CD4-positive, alpha-beta T cell treated with Interleukin-1 beta for 1 hour (primary cell): ENCODE measurements at regions not wholly inside any gene's neighbourhood (a gene's known extent, or its start where the extent isn't known, plus 50 kb on each side); places are given as distances from the start of the nearest gene placed in this dataset.
"Not testable (repeated sequence)": the region's sequence is repeated elsewhere in the genome, so short reads cannot be mapped to it uniquely, and the experiment has no call there.

Source experiments
- DNase-seq, 2 donors: peaks; one replicate each; pipeline ENCODE4 v3.0.0-alpha.2; 2020 to 2022

DNA sequence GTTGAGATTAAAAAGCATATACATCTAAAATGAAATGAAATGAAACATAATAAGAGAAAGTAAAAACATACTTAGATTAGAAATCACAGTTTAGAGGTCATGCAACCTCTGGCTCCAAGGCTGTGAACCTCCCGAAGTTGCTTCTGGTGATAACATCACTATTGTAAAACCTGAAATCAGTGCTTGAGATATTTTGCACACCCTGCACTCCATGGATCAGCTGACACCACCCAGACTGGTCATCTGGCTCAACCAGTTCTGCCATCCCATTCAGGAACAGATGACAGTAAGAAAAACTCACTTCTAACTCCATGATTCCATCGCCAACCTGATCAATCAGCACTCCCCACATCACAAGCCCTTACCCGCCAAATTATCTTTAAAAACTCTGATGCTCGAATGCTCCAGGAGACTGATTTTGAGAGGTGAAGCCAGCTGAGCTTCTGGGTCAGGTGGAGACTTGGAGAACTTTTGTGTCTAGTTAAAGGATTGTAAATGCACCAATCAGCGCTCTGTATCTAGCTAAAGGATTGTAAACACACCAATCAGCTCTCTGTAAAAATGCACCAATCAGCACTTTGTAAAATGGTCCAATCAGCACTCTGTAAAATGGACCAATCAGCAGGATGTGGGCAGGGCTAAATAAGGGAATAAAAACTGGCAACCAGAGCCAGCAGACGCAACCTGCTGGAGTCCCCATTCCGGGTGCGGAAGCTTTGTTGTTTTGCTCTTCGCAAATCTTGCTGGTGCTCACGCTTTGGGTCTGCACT lies 162.6 kb upstream of the MAGI2 start:
- DNase-seq: no peak

GRCh38 chr7:79615466-79615865 lies 162.0 kb upstream of the MAGI2 start:
- no peak for DNase-seq

GRCh38 chr7:79612903-79613302 lies 159.4 kb upstream of the MAGI2 start:
- DNase-seq: no peak

GRCh38 chr7:79612022-79612421 lies 158.6 kb upstream of the MAGI2 start:
- no peak for DNase-seq

DNA sequence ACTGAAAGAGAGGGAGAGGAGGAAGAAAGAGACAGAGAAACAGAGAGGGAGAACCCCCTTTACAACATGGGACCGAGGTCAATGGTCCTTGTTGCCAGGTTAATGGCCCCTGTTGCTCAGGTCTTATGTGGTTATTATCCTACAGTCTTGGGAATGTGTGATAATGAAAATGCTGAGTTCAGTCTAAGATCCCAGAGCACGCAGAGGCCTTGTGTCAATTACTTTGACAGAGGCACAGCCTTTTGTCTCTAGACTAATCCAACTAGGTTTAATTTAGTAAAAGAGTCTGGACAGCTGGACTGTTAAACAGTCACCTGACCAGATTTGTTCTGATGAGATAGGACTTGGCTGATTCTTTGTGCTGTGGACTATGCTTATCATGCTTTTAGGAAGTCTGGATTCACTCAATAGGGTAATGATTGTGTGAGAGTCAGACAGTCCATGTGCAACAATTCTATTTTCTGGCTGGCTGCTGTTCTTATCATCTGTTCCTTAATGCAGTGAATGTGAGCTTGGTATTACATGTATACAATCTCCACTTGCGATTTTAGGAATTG lies 157.4 kb upstream of the MAGI2 start:
- DNase-seq: no peak

- no peak for DNase-seq
These were observed 156.8 kb upstream of the MAGI2 start for GRCh38 chr7:79610313-79610712.

- no peak for DNase-seq
These were observed 154.5 kb upstream of the MAGI2 start for GRCh38 chr7:79608005-79608404.

DNA sequence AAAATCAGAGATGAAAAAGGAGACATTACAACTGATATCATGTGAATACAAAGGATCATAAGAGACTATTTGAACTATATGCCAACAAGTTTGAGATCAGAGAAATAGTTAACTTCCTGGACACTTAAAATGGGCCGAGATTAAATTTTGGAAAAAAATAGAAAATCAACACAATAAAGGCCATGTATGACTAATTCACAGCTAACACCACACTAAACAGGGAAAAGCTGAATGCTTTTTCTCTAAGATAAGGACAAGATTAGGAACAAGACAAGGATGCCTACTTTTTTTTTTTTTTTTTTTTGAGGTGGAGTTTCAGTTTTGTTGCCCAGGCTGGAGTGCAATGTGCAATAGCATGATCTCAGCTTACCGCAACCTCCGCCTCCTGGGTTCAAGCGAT lies 151.4 kb upstream of the MAGI2 start:
- DNase-seq: no peak

DNA sequence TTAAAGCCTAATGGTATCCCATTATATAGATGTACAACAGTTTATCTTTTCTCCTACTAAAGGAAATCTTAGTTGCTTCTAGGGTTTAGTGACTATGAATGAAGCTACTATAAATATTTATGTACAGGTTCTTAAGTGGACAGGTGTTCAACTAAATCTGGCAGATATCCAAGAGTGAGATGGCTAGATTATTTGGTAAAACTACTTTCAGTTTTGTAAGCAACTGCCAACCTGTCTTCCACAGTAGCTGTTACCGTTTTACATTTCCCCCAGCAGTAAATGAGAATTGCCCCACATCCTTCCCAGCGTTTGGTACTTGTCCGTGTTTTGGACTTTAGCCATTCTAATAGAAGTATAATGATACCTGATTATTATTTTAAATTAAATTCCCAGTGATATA lies 144.9 kb upstream of the MAGI2 start:
- DNase-seq: no peak

DNA sequence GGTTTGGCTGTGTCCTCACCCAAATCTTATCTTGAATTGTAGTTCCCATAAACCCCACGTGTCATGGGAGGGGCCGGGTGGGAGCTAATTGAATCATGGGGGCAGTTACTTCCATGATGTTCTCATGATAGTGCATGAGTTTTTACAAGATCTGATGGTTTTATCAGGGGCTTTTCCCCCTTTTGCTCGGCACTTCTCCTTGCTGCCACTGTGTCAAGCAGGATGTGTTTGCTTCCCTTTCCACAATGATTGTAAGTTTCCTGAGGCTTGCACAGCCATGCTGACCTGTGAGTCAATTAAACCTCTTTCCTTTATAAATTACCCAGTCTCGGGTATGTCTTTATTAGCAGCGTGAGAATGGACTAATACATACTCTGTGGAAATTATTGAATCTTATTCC lies 141.2 kb upstream of the MAGI2 start:
- DNase-seq: not testable (repeated sequence)

DNA sequence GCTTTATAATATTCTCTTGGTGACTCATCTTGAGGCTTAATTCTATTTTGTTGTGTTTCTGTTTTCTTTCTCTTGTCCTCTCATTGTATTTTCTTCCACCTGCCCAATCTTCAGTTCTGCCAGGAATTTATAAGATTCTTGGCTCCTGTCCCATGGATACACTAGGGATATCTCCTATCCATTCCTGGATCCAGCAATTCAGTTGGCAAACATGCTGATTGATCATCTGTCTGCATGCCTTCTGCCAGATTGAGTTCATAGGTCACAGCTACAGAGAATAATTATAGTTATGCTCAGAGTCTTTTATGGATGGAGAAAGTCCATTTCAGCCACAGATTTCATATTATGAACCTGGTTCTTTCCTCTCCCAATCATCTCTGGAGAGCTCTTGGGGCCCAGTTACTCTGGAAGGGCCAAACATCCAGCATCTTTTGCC lies 140.4 kb upstream of the MAGI2 start:
- no peak for DNase-seq

GRCh38 chr7:79590916-79591623 lies 137.6 kb upstream of the MAGI2 start:
- no peak for DNase-seq

- no peak for DNase-seq
These were observed 136.9 kb upstream of the MAGI2 start for GRCh38 chr7:79590391-79590790.

DNA sequence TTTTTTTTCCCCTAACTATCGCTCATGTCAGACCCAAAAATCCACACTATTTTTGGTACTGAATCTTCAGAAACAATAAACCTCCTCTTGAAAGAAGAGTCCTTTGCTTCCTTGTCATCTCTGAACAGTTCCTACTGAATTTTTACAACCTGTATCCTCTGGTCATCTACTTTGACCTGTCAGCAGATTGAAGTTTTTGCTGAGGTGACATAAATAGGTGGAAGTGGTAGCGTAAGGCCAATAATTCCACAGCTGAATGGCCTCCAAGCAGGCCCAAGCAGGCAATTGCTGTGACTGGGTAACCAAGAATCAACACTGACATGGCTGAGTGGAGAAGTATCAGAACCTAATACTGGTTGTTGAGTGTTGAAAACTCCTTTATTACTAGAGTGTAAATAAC lies 117.4 kb upstream of the MAGI2 start:
- DNase-seq: no peak

- DNase-seq: no peak
These were observed 110.5 kb upstream of the MAGI2 start for GRCh38 chr7:79563821-79564522.

DNA sequence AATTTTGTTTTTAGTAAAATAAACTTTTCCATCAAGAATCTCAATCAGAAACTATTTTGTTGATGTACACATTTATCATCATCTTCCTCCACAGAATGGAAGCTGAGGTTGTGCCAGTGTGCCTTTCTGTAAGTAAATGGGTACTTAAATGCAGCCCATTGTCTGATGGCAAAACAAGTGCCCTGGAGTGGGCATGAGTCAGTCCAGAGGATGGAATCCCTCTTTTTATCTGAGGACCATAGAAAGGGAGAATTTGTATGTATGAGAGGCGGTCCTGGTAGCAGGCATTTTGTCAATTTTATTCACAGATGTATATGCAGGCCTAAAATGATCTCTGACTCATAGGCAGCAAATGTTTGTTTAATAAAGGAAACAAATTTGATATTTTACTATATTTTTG lies 102.1 kb upstream of the MAGI2 start:
- no peak for DNase-seq

DNA sequence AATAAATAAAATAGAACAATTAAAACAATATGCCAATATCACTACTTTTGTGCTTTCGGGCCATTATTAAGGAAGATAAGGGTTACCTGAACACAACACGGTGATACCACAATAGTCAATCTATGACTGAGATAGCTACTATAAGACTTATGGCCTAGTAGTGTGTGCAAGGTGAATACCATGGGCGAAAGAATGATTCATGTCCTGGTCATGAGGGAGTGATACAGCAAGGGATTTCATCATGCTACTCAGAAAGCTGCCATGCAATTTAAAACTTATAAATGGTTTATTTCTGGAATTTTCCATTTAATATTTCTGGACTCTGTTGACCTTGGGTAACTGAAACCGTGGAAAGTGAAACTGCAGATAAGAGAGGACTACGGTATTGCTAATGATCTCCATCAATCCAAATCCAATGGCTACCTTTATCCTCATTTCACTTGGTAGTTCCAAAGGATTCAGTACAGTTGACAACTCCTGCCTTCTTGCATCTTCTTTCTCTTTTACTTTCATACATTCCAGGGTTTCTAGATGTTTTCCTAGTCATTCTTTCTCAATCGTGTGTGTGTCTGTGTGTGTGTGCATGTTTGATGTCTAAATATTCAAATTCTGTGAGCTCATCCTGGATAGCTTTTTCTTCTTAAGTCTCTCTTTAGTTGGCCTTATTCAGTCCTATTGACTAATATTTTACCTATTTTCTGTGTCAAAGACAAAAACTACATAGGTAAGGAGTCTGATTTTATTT lies 100.5 kb upstream of the MAGI2 start:
- no peak for DNase-seq

DNA sequence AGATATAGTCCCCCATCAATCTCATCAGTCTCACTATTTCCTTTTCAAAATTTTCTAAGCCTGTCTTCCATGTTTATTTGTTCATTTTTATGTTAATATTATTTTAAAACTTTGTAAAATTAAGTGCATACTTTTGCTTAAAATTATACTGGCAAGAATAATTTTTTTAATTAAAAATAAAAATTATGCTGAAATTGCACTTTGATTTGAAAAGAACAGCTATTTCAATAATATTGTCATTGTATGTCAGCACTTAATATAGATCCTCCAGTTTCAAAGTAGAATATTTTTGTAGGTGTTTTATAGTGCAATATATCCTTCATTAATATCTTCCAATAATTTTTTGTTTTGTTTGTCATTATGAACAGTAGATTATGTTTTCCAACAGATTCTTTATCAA lies 99.0 kb upstream of the MAGI2 start:
- DNase-seq: no peak

DNA sequence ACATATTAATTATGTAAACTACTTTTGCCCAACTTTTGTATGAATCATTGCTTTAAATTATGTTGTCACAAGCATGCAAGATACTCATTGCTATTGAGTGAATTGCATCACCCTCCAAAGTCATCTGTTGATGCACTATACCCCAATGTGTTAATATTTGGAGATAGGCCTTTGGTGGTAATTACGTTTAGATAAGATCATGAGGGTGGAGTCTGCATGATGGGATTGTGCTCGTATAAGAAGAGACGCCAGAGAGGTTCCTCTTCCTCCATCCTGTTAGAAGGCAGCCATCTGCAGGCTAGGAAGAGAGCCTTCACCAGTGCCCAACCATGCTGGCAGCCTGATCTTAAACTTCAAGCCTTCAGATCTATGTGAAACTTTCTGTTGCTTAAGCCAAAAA lies 95.3 kb upstream of the MAGI2 start:
- DNase-seq: no peak

GRCh38 chr7:79547132-79547531 lies 93.7 kb upstream of the MAGI2 start:
- no peak for DNase-seq

GRCh38 chr7:79540592-79540991 lies 87.1 kb upstream of the MAGI2 start:
- no peak for DNase-seq

GRCh38 chr7:79534128-79534527 lies 80.7 kb upstream of the MAGI2 start:
- DNase-seq: no peak
